ENCODE measurements at regions not wholly inside any gene's neighbourhood (a gene's known extent, or its start where the extent isn't known, plus 50 kb on each side); places are given as distances from the start of the nearest gene placed in this dataset.

- no peak for TF ChIP-seq REST (IDR thresholded peaks at IDR 0.05; ENCODE audit: insufficient replicate concordance, low read depth)
- no peak for TF ChIP-seq CTCF (IDR thresholded peaks at IDR 0.05; ENCODE audit: insufficient read depth, low read length)
Observed at GRCh38 chr1:106456832-106457231, 599.6 kb upstream of the PRMT6 start.
